Neural progenitor cell (in vitro differentiated cells): ENCODE measurements at regions not wholly inside any gene's neighbourhood (a gene's known extent, or its start where the extent isn't known, plus 50 kb on each side); places are given as distances from the start of the nearest gene placed in this dataset.

Experiments used
- CTCF ChIP-seq: fragments of 200-600 bp; sonication (generic); IDR thresholded peaks from 2 replicates; pipeline ENCODE4 v1.5.1; 2017; ENCODE audit warnings: antibody characterized with exemption, mild to moderate bottlenecking
- EZH2 ChIP-seq: fragments of 200-600 bp; sonication (generic); IDR thresholded peaks from 2 replicates; pipeline ENCODE4 v1.6.1; 2017; ENCODE audit warnings: antibody characterized with exemption, mild to moderate bottlenecking, moderate library complexity
- EZH2phosphoT487 ChIP-seq: fragments of 200-600 bp; sonication (generic); IDR thresholded peaks from 2 replicates; pipeline ENCODE4 v1.6.1; 2017; ENCODE audit warnings: antibody characterized with exemption

GRCh38 chr2:67574230-67574629 lies 177.1 kb downstream of the ETAA1 start:
- TF ChIP-seq CTCF (no peak), EZH2 (no peak), EZH2phosphoT487 (no peak)
